ENCODE measurements at regions not wholly inside any gene's neighbourhood (a gene's known extent, or its start where the extent isn't known, plus 50 kb on each side); places are given as distances from the start of the nearest gene placed in this dataset.

DNA sequence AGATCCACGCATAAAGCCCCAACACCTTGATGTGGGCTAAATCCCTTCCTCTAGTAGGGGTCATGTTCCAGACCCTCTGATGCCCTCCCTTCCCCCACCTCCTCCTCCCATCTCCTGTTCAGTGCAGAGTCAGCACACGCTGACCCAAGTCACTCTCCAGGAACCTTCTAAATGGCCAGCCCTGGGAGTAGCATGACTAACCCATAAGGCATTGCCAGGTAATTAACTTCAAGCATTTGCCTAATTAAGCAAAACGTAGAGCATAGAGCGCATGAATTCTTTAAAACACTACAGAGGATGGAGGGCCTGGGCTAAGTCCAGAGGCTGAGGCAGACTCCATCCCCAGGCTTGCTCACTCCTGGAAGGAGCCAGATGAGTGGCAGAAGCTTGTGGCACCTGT, 276.3 kb upstream of the MSX2 start:
- no peak for TF ChIP-seq POLR2AphosphoS5 (IDR thresholded peaks at IDR 0.05)
- TF ChIP-seq, protein P1, sequence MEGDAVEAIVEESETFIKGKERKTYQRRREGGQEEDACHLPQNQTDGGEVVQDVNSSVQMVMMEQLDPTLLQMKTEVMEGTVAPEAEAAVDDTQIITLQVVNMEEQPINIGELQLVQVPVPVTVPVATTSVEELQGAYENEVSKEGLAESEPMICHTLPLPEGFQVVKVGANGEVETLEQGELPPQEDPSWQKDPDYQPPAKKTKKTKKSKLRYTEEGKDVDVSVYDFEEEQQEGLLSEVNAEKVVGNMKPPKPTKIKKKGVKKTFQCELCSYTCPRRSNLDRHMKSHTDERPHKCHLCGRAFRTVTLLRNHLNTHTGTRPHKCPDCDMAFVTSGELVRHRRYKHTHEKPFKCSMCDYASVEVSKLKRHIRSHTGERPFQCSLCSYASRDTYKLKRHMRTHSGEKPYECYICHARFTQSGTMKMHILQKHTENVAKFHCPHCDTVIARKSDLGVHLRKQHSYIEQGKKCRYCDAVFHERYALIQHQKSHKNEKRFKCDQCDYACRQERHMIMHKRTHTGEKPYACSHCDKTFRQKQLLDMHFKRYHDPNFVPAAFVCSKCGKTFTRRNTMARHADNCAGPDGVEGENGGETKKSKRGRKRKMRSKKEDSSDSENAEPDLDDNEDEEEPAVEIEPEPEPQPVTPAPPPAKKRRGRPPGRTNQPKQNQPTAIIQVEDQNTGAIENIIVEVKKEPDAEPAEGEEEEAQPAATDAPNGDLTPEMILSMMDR (IDR thresholded peaks at IDR 0.05), result no peak
